GM21825 (cell line): ENCODE measurements at regions not wholly inside any gene's neighbourhood (a gene's known extent, or its start where the extent isn't known, plus 50 kb on each side); places are given as distances from the start of the nearest gene placed in this dataset.

Experiments
- ATAC-seq: cut with Tn5 transposase; IDR thresholded peaks from one replicate; pipeline ENCODE4 v1.9.1; 2021; ENCODE audit warnings: mild to moderate bottlenecking, moderate library complexity; ENCODE audit not compliant: unreplicated experiment

- ATAC-seq: no peak
Measured at GRCh38 chrX:110430293-110431076, 71.8 kb downstream of the RTL9 start.

- ATAC-seq: no peak
Measured at GRCh38 chrX:110432091-110432905, 73.7 kb downstream of the RTL9 start.

- ATAC-seq: no peak
Measured at GRCh38 chrX:110432906-110433215, 74.2 kb downstream of the RTL9 start.

- no peak for ATAC-seq
Measured at GRCh38 chrX:110435196-110435595, 76.5 kb downstream of the RTL9 start.

GRCh38 chrX:110436523-110436922 is 77.9 kb downstream of the RTL9 start:
- no peak for ATAC-seq

GRCh38 chrX:110437686-110438085 is 79.0 kb downstream of the RTL9 start:
- no peak for ATAC-seq

GRCh38 chrX:110440016-110440805 is 81.6 kb downstream of the RTL9 start:
- ATAC-seq: no peak

GRCh38 chrX:110442635-110443034 is 84.0 kb downstream of the RTL9 start:
- ATAC-seq: peak; percentile 80

GRCh38 chrX:110444996-110445395 is 86.3 kb downstream of the RTL9 start:
- ATAC-seq: no peak

GRCh38 chrX:110448459-110448858 is 89.8 kb downstream of the RTL9 start:
- no peak for ATAC-seq

GRCh38 chrX:110449312-110449711 is 90.7 kb downstream of the RTL9 start:
- ATAC-seq: no peak

- ATAC-seq: peak; percentile 92
Measured at GRCh38 chrX:110450050-110450449, 91.4 kb downstream of the RTL9 start.

- ATAC-seq: no peak
Measured at GRCh38 chrX:110454336-110454735, 95.7 kb downstream of the RTL9 start.

GRCh38 chrX:110462957-110463356 is 104.3 kb downstream of the RTL9 start:
- no peak for ATAC-seq

- no peak for ATAC-seq
Measured at GRCh38 chrX:110466790-110467189, 108.1 kb downstream of the RTL9 start.

- no peak for ATAC-seq
Measured at GRCh38 chrX:110472265-110472664, 113.6 kb downstream of the RTL9 start.

- ATAC-seq: no peak
Measured at GRCh38 chrX:110477593-110478228, 119.1 kb downstream of the RTL9 start.

- no peak for ATAC-seq
Measured at GRCh38 chrX:110491846-110492620, 133.4 kb downstream of the RTL9 start.

GRCh38 chrX:110504947-110505346 is 146.3 kb downstream of the RTL9 start:
- no peak for ATAC-seq
